Brain microvascular endothelial cell (primary cell): ENCODE measurements at regions not wholly inside any gene's neighbourhood (a gene's known extent, or its start where the extent isn't known, plus 50 kb on each side); places are given as distances from the start of the nearest gene placed in this dataset.

Source experiments
- DNase-seq: peaks from one replicate; pipeline ENCODE4 v3.0.0-alpha.2; 2020
- H3K27ac ChIP-seq: fragments of 250-450 bp; sonication (Bioruptor Pico); 2 replicates; pipeline ENCODE4 v1.5.1; 2020; ENCODE audit warnings: mild to moderate bottlenecking, moderate library complexity
- H3K27me3 ChIP-seq: fragments of 250-450 bp; sonication (Bioruptor Pico); replicated peaks from 2 replicates; pipeline ENCODE4 v1.5.1; 2020; ENCODE audit warnings: mild to moderate bottlenecking
- H3K36me3 ChIP-seq: fragments of 250-450 bp; sonication (Bioruptor Pico); replicated peaks from 2 replicates; pipeline ENCODE4 v1.5.1; 2020; ENCODE audit warnings: mild to moderate bottlenecking
- H3K4me3 ChIP-seq: 2 replicates; pipeline ENCODE4 v1.5.1; 2011; ENCODE audit warnings: low read depth, mild to moderate bottlenecking, control low read depth, low read length, moderate library complexity
- CTCF ChIP-seq: IDR thresholded peaks from 2 replicates; pipeline ENCODE4 v1.5.1; 2011; ENCODE audit warnings: low read depth, mild to moderate bottlenecking, moderate library complexity, low read length, control low read depth, inconsistent platforms; ENCODE audit errors: missing control alignments
- in situ Hi-C: cut with HindIII; loops from 2 replicates; pipeline ENCODE4 v1.10.0; 2017; ENCODE audit warnings: low sequenced_read_pairs, low pct_ligation_motif_present

GRCh38 chr6:170471491-170471890 lies 81.6 kb downstream of the PSMB1 start:
- no peak overlapping the region for H3K27ac ChIP-seq
- in situ Hi-C loops, result no loop called here
- no peak for TF ChIP-seq CTCF
- H3K4me3 ChIP-seq, result no peak overlapping the region
- no peak for DNase-seq
- no peaks in the 10 kb centered on the region for H3K27me3 ChIP-seq
- no peaks in the 10 kb centered on the region for H3K36me3 ChIP-seq

DNA sequence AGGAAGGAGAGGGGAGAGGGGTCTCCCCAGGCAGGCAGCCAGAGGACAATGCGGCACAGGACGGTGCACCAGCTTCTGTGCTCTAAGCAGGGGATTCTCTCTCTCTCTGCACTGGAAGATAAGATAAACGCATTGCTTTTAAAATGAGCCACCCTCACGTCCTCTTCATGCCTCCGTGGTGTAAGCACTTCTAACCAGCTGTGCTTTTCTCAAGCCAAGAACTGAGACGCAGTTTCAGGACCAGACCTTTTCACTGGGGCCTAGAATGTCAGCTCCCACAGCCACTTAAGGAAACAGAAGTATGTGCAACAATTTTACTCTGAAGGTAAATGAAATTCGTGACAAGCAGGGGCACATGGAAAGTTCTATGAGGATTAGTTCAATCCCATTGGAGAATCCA lies 82.4 kb downstream of the PSMB1 start:
- in situ Hi-C loops, result no loop called here
- TF ChIP-seq CTCF, result no peak

GRCh38 chr6:170464524-170464979 lies 88.6 kb downstream of the PSMB1 start:
- H3K27me3 ChIP-seq, result no peaks in the 10 kb centered on the region
- in situ Hi-C loops, result no loop called here
- H3K36me3 ChIP-seq, result no peaks in the 10 kb centered on the region
- no peak for TF ChIP-seq CTCF
- DNase-seq, result no peak
- H3K4me3 ChIP-seq, result no peak overlapping the region
- H3K27ac ChIP-seq, result no peak overlapping the region

More for the DNA sequence above, 82.4 kb downstream of the PSMB1 start:
- Histone ChIP-seq H3K4me3 (no peak overlapping the region), H3K36me3 (no peaks in the 10 kb centered on the region), H3K27ac (no peak overlapping the region), H3K27me3 (no peaks in the 10 kb centered on the region)
- DNase-seq, result no peak

- Histone ChIP-seq H3K27ac (no peak overlapping the region), H3K4me3 (no peak overlapping the region), H3K27me3 (no peaks in the 10 kb centered on the region), H3K36me3 (no peaks in the 10 kb centered on the region)
- in situ Hi-C loops, result no loop called here
- DNase-seq, result no peak
- TF ChIP-seq CTCF, result no peak
Observed at GRCh38 chr6:170464080-170464479, 89.0 kb downstream of the PSMB1 start.

DNA sequence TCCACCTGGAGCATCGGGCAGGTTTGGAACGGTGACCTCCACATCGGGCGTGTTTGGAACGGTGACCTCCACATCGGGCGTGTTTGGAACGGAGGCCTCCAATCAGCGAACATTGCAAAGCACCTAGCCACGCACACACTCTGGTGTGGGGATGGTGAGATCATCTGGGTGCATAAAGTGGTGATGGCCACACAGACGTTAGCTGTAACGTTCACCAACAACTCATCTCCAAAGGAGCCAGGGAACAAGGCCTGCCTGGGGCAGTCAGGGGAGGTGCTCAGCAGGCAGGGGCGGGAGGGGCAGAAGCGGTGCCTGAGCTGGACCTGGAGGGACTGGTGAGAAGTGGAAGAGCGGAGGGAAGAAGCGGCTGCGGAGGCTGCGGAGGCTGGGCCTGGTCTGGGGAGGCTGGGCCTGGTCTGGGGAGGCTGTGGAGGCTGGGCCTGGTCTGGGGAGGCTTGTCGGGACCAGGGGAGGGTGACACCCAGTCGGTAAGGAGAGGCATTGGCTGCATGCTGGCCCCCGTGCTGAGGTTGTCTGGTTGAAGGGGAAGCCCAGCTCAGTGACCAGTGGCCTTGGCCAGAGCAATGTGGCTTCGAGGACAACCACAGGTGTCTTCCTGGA lies 89.9 kb downstream of the PSMB1 start:
- DNase-seq, result no peak
- in situ Hi-C loops, result no loop called here
- TF ChIP-seq CTCF, result no peak

GRCh38 chr6:170462366-170463020 lies 90.6 kb downstream of the PSMB1 start:
- H3K4me3 ChIP-seq, result no peak overlapping the region
- no peaks in the 10 kb centered on the region for H3K36me3 ChIP-seq
- no peaks in the 10 kb centered on the region for H3K27me3 ChIP-seq
- H3K27ac ChIP-seq, result no peak overlapping the region
- in situ Hi-C loops, result no loop called here
- TF ChIP-seq CTCF, result no peak
- no peak for DNase-seq

More for the DNA sequence above, 89.9 kb downstream of the PSMB1 start:
- H3K36me3 ChIP-seq, result no peaks in the 10 kb centered on the region
- no peak overlapping the region for H3K4me3 ChIP-seq
- no peak overlapping the region for H3K27ac ChIP-seq
- no peaks in the 10 kb centered on the region for H3K27me3 ChIP-seq
